Activated CD8-positive, alpha-beta memory T cell treated with anti-CD3 and anti-CD28 coated beads, Interleukin-2, amount 50 U/mL, for 48 hours (primary cell): ENCODE measurements at regions not wholly inside any gene's neighbourhood (a gene's known extent, or its start where the extent isn't known, plus 50 kb on each side); places are given as distances from the start of the nearest gene placed in this dataset.
"Not testable (repeated sequence)": the region's sequence is repeated elsewhere in the genome, so short reads cannot be mapped to it uniquely, and the experiment has no call there.

Source experiments
- DNase-seq: peaks from one replicate; pipeline ENCODE4 v3.0.0-alpha.2; 2020

- DNase-seq, result no peak
These were observed 229.8 kb downstream of the VAPA start for GRCh38 chr18:10143596-10143995.

- DNase-seq, result no peak
These were observed 231.7 kb downstream of the VAPA start for GRCh38 chr18:10145546-10145945.

GRCh38 chr18:10147226-10147625, 233.4 kb downstream of the VAPA start:
- no peak for DNase-seq

GRCh38 chr18:10147752-10148151, 233.9 kb downstream of the VAPA start:
- no peak for DNase-seq

GRCh38 chr18:10148189-10148929, 234.5 kb downstream of the VAPA start:
- no peak for DNase-seq

GRCh38 chr18:10149768-10150556, 236.1 kb downstream of the VAPA start:
- DNase-seq, result no peak

GRCh38 chr18:10150576-10150975, 236.8 kb downstream of the VAPA start:
- DNase-seq, result not testable (repeated sequence)

- no peak for DNase-seq
These were observed 238.7 kb downstream of the VAPA start for GRCh38 chr18:10152475-10152874.

- no peak for DNase-seq
These were observed 240.3 kb downstream of the VAPA start for GRCh38 chr18:10153924-10154752.

GRCh38 chr18:10157706-10158105, 243.9 kb downstream of the VAPA start:
- no peak for DNase-seq

GRCh38 chr18:10160251-10160650, 246.4 kb downstream of the VAPA start:
- DNase-seq, result no peak

GRCh38 chr18:10161315-10161714, 247.5 kb downstream of the VAPA start:
- DNase-seq, result no peak

- DNase-seq, result no peak
These were observed 248.5 kb downstream of the VAPA start for GRCh38 chr18:10162340-10162739.

GRCh38 chr18:10164271-10165071, 250.7 kb downstream of the VAPA start:
- DNase-seq, result no peak

- DNase-seq, result no peak
These were observed 252.5 kb downstream of the VAPA start for GRCh38 chr18:10166164-10166807.

- no peak for DNase-seq
These were observed 253.9 kb downstream of the VAPA start for GRCh38 chr18:10167759-10168158.

GRCh38 chr18:10168477-10168876, 254.7 kb downstream of the VAPA start:
- no peak for DNase-seq

GRCh38 chr18:10169064-10169562, 255.3 kb downstream of the VAPA start:
- no peak for DNase-seq

- DNase-seq, result no peak
These were observed 256.0 kb downstream of the VAPA start for GRCh38 chr18:10169814-10170213.

- DNase-seq, result no peak
These were observed 256.6 kb downstream of the VAPA start for GRCh38 chr18:10170375-10170774.

- DNase-seq, result not testable (repeated sequence)
These were observed 261.5 kb downstream of the VAPA start for GRCh38 chr18:10175333-10175732.

- not testable (repeated sequence) for DNase-seq
These were observed 265.5 kb downstream of the VAPA start for GRCh38 chr18:10179326-10179725.
